GM19467 (cell line): ENCODE measurements at regions not wholly inside any gene's neighbourhood (a gene's known extent, or its start where the extent isn't known, plus 50 kb on each side); places are given as distances from the start of the nearest gene placed in this dataset.

Source experiments
- ATAC-seq: cut with Tn5 transposase; IDR thresholded peaks from one replicate; pipeline ENCODE4 v1.9.1; 2021; ENCODE audit warnings: mild to moderate bottlenecking, moderate library complexity; ENCODE audit not compliant: unreplicated experiment

DNA sequence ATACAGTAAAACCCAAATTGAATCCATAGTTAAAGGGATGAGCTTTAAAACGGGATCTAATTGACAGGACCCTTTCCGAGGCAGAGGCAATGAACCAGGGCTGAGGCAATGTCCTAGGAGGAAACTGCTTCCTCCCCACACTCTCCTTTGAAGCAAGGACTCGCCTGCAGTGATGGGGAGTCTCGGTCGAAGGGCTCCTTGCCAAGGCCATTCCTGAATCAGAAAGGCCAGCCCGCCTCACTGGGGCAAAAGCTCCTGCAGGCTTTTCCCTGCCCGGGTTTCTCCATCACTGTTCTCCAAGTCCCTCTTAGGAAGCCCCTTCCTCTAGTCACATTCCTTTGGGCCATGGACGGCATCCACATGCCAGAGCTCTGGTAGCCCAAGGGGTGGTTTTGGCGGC is 132.0 kb downstream of the RBFOX3 start:
- no peak for ATAC-seq

DNA sequence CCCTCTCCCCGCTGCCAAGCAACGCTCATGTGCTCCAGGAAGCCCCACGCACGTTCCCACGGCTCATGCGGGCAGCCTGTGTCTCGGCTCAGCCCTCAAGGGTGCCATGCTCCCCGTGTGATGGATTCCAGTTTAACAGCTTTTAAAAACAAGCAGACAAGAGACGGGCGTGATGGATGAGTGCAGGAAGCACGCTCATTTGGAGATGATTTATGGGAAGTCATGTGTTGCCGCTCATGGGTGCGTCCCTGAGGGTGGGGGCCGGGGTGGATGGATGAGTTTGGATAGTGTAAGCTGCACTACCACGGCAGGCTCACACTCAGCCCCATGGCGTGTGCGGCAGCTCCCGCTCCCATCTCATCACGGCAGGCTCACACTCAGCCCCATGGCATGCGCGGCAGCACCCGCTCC is 132.8 kb downstream of the RBFOX3 start:
- no peak for ATAC-seq

DNA sequence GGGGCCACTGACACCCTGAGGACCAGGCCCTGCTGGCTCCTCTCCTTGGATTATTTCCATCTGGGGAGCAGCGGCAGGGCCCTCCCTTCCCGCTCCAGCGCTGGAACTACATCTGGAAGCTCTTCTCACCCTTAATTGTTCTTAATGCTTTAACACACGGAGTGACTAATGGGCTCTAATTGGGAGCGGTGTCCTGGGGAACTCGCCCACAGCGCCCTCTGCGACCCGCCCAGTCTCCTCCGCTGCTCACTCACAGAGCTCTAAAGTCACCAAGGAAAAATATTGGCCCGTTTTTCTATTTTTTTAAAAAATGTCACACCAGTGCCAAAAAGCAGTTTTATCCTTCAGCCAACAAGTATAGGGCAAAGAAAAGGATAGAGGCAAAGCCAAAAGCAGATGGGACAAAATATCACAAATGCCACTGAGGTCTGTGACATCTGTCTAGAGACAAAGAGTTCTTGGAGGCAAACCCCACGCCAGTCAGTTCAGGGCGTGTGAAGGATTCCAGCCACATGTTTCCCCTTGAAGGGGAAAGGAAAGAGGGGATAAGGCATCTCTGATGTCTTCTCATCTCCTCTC is 134.7 kb downstream of the RBFOX3 start:
- ATAC-seq, result no peak

DNA sequence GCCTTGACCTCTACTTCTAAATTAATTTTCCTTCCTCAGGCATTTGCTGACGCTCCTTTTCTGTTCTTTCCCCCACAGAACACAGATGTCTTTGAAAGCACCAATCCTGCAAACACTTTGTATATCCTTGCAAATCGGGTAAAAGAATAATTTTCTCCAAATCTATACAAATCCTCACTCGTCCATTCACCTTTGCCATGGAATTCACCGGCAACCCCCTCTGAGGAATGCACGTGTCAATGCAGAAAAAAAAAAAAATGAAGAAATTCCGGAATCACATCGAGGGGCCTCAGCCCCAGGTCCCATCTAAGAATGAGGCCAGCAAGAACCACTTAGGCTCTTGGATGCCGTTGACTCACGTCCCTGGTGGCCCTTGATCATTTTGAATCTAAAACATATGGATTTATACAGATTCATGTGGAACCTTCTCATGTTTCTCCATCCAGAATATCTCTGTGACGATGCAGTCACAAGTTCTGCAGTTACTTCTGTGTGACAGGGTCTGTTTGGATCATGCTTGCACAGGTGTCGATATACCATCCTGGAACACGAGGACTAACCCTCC is 136.9 kb downstream of the RBFOX3 start:
- no peak for ATAC-seq

DNA sequence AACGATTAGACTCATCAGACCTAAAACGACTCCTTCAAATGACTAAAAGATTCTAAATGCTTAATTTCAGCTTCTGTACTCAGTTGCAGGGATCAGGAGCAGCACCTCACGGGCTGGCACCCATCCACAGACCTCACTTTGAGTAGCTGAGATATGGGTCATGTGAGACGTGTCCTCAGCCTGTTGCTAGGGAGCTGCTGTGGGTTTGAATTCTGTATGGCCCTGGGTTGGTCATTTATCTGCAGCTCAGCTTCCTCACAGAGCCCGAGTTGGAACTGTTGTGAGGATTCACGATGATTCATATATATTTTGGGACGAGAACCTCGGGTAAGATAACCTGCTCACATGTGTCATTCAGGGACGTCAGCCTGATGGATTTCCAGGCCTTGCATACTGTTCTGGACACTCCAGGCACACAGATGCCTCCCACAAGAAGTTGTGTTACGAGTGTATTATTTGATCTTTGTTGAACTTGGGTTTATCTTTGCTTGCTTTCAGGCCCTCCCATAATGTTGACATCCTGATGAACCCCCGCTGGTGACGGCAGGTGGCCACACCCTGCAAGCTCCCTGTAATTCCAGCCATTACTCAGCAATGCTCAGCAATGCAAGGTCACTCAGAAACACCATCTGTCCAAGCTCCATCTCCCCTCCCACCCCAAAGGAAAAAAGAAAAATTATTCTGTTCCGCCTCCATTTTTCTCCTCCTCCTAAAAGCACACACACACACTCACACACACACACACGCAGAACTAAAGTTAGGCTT is 137.6 kb downstream of the RBFOX3 start:
- ATAC-seq, result no peak

DNA sequence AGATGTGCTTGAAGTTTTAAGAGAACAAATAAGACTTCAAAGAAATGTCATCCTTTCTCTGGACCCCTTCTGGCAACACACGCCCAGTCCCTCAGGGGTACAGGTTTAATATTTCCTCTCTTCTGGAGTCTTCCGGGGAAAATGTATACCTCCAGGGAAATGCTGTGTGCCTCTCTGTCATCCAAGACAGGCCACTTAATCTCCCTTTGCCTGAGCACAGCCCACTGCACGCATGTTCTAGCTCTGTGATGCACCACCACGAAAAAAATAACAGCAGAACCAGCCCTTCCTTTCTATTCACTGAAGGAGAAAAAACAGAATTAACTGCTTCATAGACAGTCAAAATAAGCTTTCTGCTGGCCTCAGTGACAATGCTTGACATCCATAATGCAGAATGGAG is 140.1 kb downstream of the RBFOX3 start:
- no peak for ATAC-seq

DNA sequence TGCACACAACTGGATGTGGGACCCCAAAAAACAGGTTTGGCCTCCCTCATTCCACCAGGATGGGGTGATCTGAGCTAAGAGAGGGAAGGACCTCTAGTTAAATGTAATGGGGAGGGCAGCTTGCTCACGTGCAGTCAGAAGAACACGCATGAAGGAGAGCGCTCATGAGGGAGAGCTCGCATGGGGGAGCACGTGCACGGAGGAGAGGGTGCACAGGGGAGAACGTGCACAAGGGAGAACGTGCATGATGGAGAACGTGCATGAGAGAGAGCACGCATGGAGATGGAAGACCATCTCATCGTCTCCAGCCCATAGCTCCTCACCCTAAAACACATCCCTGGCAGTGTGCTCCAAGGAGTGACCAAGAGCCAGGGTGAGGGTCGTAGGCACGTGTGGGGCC is 141.2 kb downstream of the RBFOX3 start:
- ATAC-seq, result no peak

DNA sequence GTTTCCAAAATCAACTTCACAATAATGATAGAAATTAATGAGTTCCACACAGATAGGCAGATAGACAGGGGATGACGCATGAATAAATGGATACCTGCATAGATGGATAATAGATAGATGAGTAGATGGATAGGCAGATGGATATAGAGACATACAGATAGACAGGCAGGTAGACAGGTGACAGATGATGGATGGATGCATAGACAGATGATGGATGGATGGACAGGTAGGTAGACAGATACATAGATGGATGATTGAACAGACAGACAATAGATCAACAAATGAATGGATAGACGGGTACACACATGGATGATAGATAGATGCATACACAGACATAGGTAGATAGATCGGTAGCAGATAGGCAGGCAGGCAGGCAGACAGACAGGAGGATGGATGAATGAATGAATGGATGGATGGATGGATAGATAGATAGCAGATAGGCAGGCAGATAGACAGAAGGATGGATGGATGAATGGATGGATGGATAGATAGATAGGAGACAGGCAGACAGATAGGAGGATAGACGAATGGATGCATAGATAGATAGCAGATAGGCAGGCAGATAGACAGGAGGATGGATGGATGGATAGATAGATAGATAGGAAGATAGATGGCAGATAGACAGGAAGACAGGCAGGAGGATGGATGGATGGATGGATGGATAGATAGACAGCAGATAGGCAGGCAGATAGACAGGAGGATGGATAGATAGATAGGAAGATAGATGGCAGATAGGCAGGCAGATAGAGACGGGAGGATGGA is 142.5 kb downstream of the RBFOX3 start:
- ATAC-seq, result no peak

DNA sequence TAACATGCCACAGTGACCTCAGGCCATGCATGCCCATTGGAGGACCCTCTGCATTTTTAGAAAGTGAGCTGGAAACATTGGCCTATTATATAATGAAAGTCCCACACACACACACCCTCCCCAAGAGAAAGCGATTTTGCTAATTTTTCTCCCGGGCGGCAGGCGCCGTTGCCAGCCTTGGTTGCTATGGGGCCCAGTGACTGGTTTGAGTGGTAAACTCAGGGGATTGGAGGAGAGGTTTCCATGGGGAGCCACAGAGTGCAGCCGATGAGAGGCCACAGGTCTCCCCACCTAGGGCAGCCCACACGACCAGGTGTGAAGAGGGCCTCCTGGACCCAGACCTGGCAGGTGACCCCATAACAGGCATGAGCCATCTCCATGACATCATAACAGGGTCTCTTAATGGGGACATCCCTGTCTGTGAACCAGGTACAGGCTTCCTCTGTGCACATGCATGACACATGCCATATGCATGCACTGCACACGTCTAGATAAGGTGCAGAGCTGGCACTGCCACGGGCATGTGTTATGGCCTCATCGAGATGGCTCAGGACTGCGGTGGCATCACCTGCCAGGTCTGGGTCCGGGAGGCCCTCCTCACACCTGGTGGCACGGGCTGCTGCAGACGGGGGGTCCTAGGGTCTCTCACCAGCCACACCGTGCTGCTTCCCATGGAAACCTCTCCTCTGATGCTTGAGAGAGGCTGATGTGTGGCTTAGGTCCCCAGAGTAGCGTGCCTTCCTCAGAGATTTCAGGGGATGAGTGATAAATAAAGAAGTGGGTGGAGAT is 144.1 kb downstream of the RBFOX3 start:
- no peak for ATAC-seq

DNA sequence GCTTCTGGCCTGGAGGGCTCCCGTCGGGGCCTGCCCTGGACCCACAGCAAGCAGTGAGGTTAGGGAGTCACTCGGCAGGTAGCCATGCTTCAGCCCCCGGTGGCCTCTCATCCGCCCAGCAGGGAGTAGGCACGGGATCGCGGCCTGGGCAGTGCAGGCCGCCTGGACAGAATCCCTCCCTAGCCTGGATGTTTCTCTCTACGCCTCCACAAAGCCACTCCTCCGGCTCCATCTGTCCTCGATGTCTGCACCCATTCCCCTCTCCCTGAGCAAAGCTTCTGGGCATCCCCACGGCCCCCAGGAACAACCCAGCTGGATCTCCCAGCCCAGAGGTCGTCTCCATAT is 145.2 kb downstream of the RBFOX3 start:
- ATAC-seq, result no peak

DNA sequence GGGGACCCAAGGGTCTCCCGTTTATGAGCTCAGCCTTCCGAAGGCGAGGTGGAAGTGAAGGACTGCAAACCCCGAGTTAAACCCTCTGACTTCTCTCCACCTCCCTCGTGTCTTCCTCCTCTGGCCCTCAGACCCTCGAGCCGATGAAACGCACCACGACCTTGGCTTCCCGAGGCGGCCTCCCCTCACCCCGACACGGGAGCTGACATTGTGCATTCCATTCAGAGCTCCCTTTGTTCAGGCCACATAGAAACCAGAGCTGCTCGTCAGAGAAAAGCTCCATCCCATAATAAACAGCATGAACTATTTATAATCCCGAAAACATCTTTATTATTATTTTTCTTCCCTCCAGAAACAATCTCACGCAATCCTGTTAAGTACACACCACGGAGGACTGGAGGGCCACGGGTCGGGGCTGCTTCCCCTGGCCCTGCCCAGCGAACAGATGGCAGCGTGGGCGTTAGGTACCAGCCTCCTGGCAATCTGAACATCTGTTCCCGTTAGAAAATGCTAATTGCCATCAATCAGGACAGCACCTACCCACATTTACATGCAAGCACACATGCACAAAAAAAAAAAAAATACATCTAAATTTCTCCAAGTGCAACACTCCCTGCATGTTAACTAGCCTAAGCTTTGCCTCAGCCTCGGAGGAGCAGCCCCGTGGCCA is 145.7 kb downstream of the RBFOX3 start:
- ATAC-seq, result no peak

DNA sequence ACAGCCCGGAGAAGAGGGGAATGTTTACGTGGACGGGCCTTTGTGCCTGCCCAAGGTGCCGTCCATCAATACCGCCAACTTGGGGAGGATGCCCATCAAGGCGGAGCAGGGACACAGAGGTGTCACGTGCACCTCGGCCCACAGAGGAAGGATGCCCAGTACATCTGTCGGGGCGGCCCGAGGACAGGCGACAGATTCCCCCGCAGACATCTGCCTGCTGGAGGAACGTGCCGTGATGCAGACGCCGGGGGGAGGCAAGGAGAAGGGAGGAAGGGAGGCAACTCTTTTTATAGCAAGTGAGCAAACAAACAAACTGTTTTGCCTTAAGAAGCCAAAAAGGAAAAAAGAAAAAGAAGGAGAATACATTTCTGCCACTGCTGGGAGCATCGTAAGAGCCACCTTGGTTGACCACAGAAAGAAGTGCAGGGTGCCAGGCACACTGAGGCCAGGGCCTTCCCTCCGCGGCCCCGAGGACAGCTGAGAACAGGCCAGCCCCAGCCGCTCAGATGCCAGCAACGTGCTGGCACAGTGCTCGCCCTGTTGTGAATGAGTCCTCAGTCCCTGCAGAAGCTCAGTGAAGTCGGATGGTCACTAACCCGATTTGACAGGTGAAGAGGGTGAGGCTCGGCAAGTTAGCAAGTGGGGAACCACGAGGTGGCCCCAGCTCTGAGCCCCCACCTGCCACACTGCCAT is 146.4 kb downstream of the RBFOX3 start:
- no peak for ATAC-seq

DNA sequence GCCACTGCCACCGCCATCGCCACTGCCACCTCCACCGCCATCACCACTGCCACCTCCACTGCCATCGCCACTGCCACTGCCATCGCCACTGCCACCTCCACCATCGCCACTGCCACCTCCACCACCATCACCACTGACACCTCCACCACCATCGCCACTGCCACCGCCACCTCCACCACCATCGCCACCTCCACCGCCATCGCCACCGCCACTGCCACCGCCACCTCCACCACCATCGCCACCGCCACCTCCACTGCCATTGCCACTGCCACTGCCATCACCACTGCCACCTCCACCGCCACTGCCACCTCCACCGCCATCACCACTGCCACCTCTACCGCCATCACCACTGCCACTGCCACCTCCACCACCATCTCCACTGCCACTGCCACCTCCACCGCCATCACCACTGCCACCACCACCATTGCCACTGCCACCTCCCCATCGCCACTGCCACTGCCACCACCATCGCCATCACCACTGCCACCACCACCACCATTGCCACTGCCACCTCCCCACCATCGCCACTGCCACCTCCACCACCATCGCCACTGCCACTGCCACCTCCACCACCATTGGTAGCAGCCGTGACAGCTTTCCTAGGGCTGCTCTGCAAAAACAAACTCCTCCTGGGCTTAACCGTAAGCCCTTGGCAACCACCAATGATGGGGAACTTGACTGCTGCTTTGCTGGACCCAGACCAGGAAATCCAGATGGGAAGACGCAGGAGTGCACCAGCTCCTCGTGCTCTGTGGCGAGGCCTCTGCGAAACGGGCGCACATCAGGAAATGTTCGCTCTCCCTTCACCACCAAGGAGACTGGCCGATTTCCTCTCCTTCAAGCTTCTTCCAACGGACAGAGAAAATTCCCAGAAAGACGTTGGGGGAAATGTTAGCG is 147.2 kb downstream of the RBFOX3 start:
- ATAC-seq, result no peak

DNA sequence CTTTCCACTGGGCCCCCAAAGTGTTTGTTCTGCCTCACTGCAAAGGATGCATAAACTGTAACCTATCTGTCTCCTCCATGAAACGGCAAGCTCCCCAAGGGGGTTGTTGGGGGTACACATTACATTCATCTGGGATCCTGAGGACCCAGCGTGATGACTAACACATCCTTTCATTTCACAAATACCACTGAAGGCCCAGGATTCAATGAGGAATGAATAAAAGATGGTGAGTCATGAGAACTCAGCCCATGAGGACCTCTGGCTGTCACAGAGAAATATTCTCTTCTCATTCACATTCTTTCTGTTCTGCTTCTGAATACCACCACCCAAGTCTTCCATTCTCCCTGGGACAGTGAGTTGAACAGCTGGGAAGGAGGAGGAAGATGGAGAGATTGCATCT is 149.8 kb downstream of the RBFOX3 start:
- ATAC-seq, result no peak

DNA sequence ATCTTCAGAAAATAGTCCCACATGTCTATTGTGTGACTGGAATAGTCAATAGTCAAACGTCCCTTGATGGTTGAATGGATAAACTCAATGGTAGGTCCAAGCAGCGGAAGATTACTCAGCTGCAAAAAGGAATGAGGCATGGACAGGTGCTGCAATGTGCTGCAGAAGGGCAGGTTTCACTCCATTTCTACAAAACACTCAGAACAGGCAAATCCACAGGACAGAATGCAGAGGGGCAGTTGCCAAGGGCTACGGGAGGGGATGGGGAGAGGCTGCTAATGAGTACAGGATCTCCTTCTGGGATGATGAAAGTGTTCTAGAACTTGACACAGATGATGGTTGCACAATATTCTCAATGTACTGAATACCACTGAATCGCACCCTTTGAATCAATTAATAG is 151.0 kb downstream of the RBFOX3 start:
- ATAC-seq, result no peak

DNA sequence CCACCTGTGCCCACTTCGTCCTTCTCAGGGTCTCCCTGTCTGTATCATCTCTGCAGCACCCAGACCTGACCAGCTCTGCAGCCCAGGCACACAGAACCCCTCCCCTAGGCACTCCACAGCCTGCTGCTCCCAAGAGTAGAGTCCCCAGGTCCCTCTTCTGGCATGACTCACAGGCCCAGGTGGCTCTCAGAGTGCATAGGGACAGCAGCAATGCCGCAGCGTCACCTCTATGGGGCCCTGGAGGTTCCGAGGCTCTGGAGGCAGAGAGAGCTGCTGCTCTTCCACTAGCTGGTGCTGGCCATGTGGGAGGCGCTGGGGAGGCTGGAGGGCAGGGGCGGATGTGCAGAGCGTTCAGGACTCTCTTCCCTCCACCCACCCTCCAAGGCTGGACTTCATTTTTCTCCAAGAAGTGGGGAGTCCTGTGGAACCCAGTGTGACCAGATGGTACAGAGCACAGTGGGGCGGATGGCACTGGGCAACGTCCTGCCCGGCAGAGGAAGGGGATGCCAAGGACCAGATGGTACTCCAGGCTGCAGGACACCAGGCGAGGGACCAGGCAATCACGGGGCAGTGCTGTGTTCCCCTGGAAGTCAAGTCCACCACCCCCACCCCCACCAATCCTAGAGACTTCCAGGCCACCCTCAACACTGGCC is 151.7 kb downstream of the RBFOX3 start:
- no peak for ATAC-seq

DNA sequence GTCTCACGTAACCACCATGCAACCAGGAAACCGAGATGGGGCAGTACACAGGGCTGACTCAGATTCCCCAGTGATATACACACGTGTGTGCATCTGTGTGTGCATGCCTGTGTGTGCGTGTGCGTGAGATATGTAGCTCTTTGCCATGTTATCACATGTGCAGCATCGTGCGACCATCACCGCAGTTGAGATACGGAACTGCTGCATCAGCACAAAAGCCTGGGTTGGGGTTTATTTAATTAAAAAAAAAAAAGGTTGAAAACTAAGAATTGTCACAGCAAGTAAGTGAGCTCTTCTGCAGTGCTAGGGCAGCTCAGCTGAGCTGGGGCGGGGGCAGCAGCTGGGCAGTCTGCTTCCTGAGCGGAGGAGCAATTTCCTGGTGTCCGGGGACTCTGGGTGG is 152.5 kb downstream of the RBFOX3 start:
- ATAC-seq, result no peak

DNA sequence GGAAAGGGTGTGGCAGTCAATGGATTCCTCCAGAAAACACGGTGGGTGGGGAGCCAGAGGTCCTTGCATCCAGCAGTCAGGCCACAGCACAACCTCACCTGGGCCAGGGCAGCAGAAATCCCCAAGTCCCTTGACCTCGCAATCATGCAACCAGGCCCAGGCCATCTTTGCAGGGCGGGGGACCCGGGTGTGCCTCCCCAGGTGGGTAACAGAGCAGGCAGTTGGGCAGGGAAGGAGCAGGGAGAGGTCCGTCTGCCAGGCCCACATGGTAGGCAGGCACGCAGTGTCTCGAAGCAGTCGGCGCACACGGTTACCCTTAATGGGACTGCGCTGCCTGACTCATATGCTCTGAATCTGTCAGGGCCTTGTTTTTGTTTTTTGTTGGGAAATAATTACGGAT is 153.0 kb downstream of the RBFOX3 start:
- no peak for ATAC-seq

DNA sequence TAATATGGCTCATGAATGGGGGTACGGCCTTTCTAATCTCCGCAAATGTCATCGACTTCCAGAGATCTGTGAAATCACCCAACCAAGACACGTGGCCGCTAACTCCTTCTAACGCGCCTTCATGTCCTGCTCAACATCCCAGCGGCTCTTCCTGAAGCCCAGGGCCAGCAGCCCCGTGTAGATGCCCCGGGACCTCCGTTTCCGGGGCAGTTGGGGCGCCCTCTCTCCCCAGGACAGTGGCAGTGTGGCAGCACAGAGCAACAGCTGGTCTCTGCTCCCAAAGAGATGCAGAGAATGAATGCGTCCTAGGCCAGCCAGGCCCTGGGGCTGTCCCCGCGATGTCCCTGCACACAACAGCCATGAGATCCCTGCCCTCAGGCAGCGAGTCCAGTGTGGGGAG is 153.5 kb downstream of the RBFOX3 start:
- no peak for ATAC-seq
